Heart left ventricle (tissue), 16 donors: ENCODE measurements at regions not wholly inside any gene's neighbourhood (a gene's known extent, or its start where the extent isn't known, plus 50 kb on each side); places are given as distances from the start of the nearest gene placed in this dataset.

ENCODE experiments used
- ATAC-seq, 4 donors: fragments of 200-7000 bp; cut with Tn5 transposase; one replicate each; pipeline ENCODE4 v1.9.1; 2020 to 2022; ENCODE audit warnings: moderate library complexity in 4 of 4, mild to moderate bottlenecking in 3 of 4, moderate number of reproducible peaks in 1 of 4
- DNase-seq, 5 donors: peaks; one replicate each; pipeline ENCODE4 v3.0.0-alpha.2; 2020
- H3K27ac ChIP-seq, 12 donors: fragments of 200-600 bp; sonication (generic) in 4 of 12; one replicate each; pipeline versions ENCODE4 v1.5.0 to v1.8.0; 2016 to 2022; ENCODE audit warnings: mild to moderate bottlenecking in 2 of 12
- H3K27me3 ChIP-seq, 9 donors: fragments of 200-600 bp; sonication (generic) in 2 of 9; one replicate each; pipeline versions ENCODE4 v1.5.1 to v1.8.0; 2016 to 2022; ENCODE audit warnings: mild to moderate bottlenecking in 3 of 9
- H3K36me3 ChIP-seq, 9 donors: fragments of 200-600 bp; sonication (generic) in 2 of 9; one replicate each; pipeline versions ENCODE4 v1.5.0 to v1.8.0; 2018 to 2022; ENCODE audit warnings: mild to moderate bottlenecking in 2 of 9
- H3K4me1 ChIP-seq, 12 donors: fragments of 200-600 bp; sonication (generic) in 4 of 12; one replicate each; pipeline versions ENCODE4 v1.5.0 to v1.8.0; 2016 to 2022; ENCODE audit warnings: mild to moderate bottlenecking in 3 of 12
- H3K4me3 ChIP-seq, 12 donors: fragments of 200-600 bp; sonication (generic) in 4 of 12; one replicate each; pipeline versions ENCODE4 v1.5.0 to v1.8.0; 2017 to 2022; ENCODE audit warnings: mild to moderate bottlenecking in 9 of 12, moderate library complexity in 4 of 12
- H3K9me3 ChIP-seq, 12 donors: fragments of 200-600 bp; sonication (generic) in 4 of 12; one replicate each; pipeline versions ENCODE4 v1.5.0 to v1.8.0; 2016 to 2022; ENCODE audit warnings: mild to moderate bottlenecking in 1 of 12
- CTCF ChIP-seq, 12 donors: fragments of 200-600 bp; sonication (generic) in 4 of 12; IDR thresholded peaks; one replicate each; pipeline versions ENCODE4 v1.5.0 to v1.8.0; 2018 to 2022; ENCODE audit warnings: antibody characterized with exemption in 12 of 12, mild to moderate bottlenecking in 5 of 12
- POLR2A ChIP-seq, 2 donors: fragments of 450-650 bp; IDR thresholded peaks; one replicate each; pipeline ENCODE4 v1.6.1; 2017; ENCODE audit warnings: antibody characterized with exemption in 2 of 2, mild to moderate bottlenecking in 2 of 2, moderate library complexity in 2 of 2
- WGBS, 4 donors: extraction: QIAGEN DNeasy Blood & Tissue Kit in 2 of 4; methylation state at CpG; one replicate each; pipeline versions ENCODE4 v1.1.5 to v1.1.7; 2013 to 2018; 5-methylcytosine and 5-hydroxymethylcytosine counted together
- intact Hi-C, 10 donors: fragments of 100-400 bp; cut with DNase I; formaldehyde crosslinking; loops; one replicate each; pipeline versions ENCODE4 v1.11.1 to v1.14.2; 2022
- donor health status: ischemic (EF 13 %, LVEDD 7.1; RV severe dilation, severe dysfunction).
- donor health status: healthy with polysubstance abuse.
- donor health status: DM: no; HTN: yes; CAD: no.
- donor health status: DM: no; HTN: no; CAD: no.
- donor health status: ischemic (EF 25% LVEDD 6.9; RV normal size, moderate dysfunction).
- donor health status: ischemic (EF 25% LVEDD 5.7; RV mildly dilated, moderate dysfunction).
- donor health status: healthy.
- donor health status: DM: yes; HTN: yes; CAD: no.
- donor health status: ischemic (EF 35%, LVEDD 5.7; RV mildly dilated, moderate dysfunction).
- donor health status: nonischemic (EF 11% LVEDD 7.7; RV severe dilation, severe dysfunction).
- donor health status: DM: yes; HTN: yes; CAD: no.
- donor health status: PGD.
- donor health status: ischemic (EF 29% LVEDD 5.4; RV normal size, mild dysfunction).
- donor health status: nonischemic (EF 23%, LVEDD 6.1; RV moderate dilation, normal function).

GRCh38 chr12:9349888-9350885, 142.0 kb upstream of the PZP start:
- ATAC-seq, result no peak
- no peak for DNase-seq
- TF ChIP-seq POLR2A (IDR thresholded peaks at IDR 0.05) (no peak), CTCF (IDR thresholded peaks at IDR 0.05) (no peak)
- Histone ChIP-seq H3K27ac (no peak overlapping the region), H3K4me3 (no peak overlapping the region), H3K27me3 (no peaks in the 10 kb centered on the region), H3K4me1 (no peaks in the 10 kb centered on the region), H3K9me3 (peaks cover 0 to 31% (median 22%) of the 10 kb centered on the region in 12 donors), H3K36me3 (no peaks in the 10 kb centered on the region)
- intact Hi-C loops, result no loop called here
- WGBS, 4 donors, result 65 to 68% (median 67%) methylated on average over 16 of the region's 16 CpGs

- ATAC-seq (no peak), DNase-seq (no peak)
- intact Hi-C loops, result no loop called here
- Histone ChIP-seq H3K9me3 (peaks cover 0 to 20% (median 11%) of the 10 kb centered on the region in 12 donors), H3K4me1 (no peaks in the 10 kb centered on the region), H3K27me3 (no peaks in the 10 kb centered on the region), H3K4me3 (no peak overlapping the region), H3K27ac (no peak overlapping the region), H3K36me3 (no peaks in the 10 kb centered on the region)
- TF ChIP-seq POLR2A (IDR thresholded peaks at IDR 0.05) (no peak), CTCF (IDR thresholded peaks at IDR 0.05) (no peak)
- 90 to 93% (median 92%) methylated on average over 27 to 29 of the region's 29 CpGs for WGBS, 4 donors
Measured at GRCh38 chr12:9348906-9349518, 140.8 kb upstream of the PZP start.

- no peak for TF ChIP-seq CTCF (IDR thresholded peaks at IDR 0.05)
- no peak for TF ChIP-seq POLR2A (IDR thresholded peaks at IDR 0.05)
- no peak for DNase-seq
- Histone ChIP-seq H3K4me3 (no peak overlapping the region), H3K4me1 (no peaks in the 10 kb centered on the region), H3K36me3 (no peaks in the 10 kb centered on the region), H3K27ac (no peak overlapping the region), H3K9me3 (peaks cover 0 to 7% (median 0%) of the 10 kb centered on the region in 12 donors), H3K27me3 (no peaks in the 10 kb centered on the region)
- WGBS, 4 donors, result 88 to 94% (median 91%) methylated on average over 5 of the region's 5 CpGs
- intact Hi-C loops, result no loop called here
- ATAC-seq, result no peak
Measured at GRCh38 chr12:9347328-9348127, 139.3 kb upstream of the PZP start.
